Body of pancreas (tissue), 4 donors: ENCODE measurements at regions not wholly inside any gene's neighbourhood (a gene's known extent, or its start where the extent isn't known, plus 50 kb on each side); places are given as distances from the start of the nearest gene placed in this dataset.

Experiments used
- ATAC-seq: fragments of 150-250 bp; one replicate; pipeline ENCODE4 v1.9.1; 2016
- DNase-seq, 4 donors: peaks; one replicate each; pipeline ENCODE4 v3.0.0-alpha.2; 2019
- H3K27ac ChIP-seq, 4 donors: fragments of 200-600 bp; sonication (generic); 1 replicate in 3 of 4; 2 replicates in 1 of 4; pipeline versions ENCODE4 v1.5.1 to v1.6.1; 2016 to 2019; ENCODE audit warnings: mild to moderate bottlenecking in 1 of 4, mixed read lengths in 1 of 4, moderate library complexity in 1 of 4
- H3K27me3 ChIP-seq, 2 donors: fragments of 200-600 bp; sonication (generic); one replicate each; pipeline ENCODE4 v1.6.0; 2016; ENCODE audit warnings: mild to moderate bottlenecking in 1 of 2
- H3K36me3 ChIP-seq, 2 donors: fragments of 200-600 bp; sonication (generic); replicated peaks in 1 of 2; 2 replicates each; pipeline ENCODE4 v1.5.1; 2016; ENCODE audit warnings: low read depth in 2 of 2; ENCODE audit not compliant: insufficient read depth in 1 of 2
- H3K4me1 ChIP-seq: fragments of 200-600 bp; sonication (generic); one replicate; pipeline ENCODE4 v1.6.0; 2016
- H3K4me3 ChIP-seq, 2 donors: fragments of 200-600 bp; sonication (generic); 1 replicate in 1 of 2; 2 replicates in 1 of 2; pipeline ENCODE4 v1.5.1; 2016 to 2019
- H3K9me3 ChIP-seq, 3 donors: fragments of 200-600 bp; sonication (generic); 1 replicate in 2 of 3; 2 replicates in 1 of 3; pipeline ENCODE4 v1.5.1; 2016
- POLR2A ChIP-seq, 3 donors: fragments of 450-650 bp; IDR thresholded peaks; one replicate each; pipeline ENCODE4 v1.6.1; 2016; ENCODE audit warnings: antibody characterized with exemption in 3 of 3, mild to moderate bottlenecking in 2 of 3
- WGBS, 2 donors: methylation state at CpG; one replicate each; pipeline ENCODE4 v1.1.5; 2017; 5-methylcytosine and 5-hydroxymethylcytosine counted together
- intact Hi-C: fragments of 100-400 bp; cut with DNase I; formaldehyde crosslinking; loops from one replicate; pipeline ENCODE4 v1.15.1; 2023
- TF ChIP-seq, protein P1 (sequence below), 7 experiments: fragments of 450-650 bp in 4 of 7; fragments of 200-600 bp in 3 of 7; sonication (generic) in 3 of 7; IDR thresholded peaks; one replicate each; pipeline ENCODE4 v1.5.1; 2016 to 2019; ENCODE audit warnings: antibody characterized with exemption in 7 of 7

DNA sequence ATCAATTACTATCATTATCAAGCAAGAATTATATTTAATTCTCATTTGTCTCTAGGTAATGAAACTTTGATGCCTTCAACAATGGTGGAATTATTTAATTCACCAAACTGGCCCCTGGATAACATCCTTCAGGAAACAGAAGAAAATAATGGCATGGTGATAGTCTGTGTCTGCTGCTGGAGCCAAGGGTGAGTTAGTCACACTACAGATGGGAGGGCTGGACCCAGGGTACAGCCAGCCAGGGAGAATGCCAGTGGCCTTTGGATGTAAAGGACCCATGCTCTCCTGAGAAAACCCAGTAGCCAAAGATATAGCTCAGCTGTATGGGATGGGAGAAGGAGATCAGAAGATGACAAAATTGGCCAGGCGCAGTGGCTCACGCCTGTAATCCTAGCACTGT is 60.0 kb upstream of the CNKSR3 start:
- 95 to 100% methylated on average over 2 of the region's 2 CpGs for WGBS, 2 donors

DNA sequence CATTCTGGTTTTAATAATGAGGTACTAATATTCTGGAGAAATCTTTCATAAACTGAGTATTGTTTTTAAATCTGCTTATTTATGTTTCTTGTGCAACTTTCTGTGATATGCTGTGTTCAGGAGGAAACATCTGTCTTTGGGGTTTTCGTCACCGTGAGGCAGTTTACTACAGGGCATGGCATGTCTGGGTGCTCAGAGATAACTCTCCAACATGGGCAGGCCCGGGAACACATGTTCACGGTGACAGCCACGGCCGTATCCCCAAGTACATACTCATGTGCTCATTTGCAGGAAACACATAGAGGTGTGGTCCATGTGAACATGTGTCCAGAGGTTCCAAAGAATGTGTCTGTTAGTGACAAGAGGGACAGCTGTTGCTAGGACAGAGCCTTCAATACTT is 62.1 kb upstream of the CNKSR3 start:
- H3K27me3 ChIP-seq = no peaks in the 10 kb centered on the region
- no peaks in the 10 kb centered on the region for H3K36me3 ChIP-seq
- H3K27ac ChIP-seq = no peak overlapping the region
- no peaks in the 10 kb centered on the region for H3K9me3 ChIP-seq
- ATAC-seq (no peak), DNase-seq (no peak)
- WGBS, 2 donors = 62 to 84% methylated on average over 6 of the region's 6 CpGs
- H3K4me3 ChIP-seq = no peak overlapping the region
- peaks cover 14% of the 10 kb centered on the region for H3K4me1 ChIP-seq
- intact Hi-C loops = no loop called here
- TF ChIP-seq, protein P1, sequence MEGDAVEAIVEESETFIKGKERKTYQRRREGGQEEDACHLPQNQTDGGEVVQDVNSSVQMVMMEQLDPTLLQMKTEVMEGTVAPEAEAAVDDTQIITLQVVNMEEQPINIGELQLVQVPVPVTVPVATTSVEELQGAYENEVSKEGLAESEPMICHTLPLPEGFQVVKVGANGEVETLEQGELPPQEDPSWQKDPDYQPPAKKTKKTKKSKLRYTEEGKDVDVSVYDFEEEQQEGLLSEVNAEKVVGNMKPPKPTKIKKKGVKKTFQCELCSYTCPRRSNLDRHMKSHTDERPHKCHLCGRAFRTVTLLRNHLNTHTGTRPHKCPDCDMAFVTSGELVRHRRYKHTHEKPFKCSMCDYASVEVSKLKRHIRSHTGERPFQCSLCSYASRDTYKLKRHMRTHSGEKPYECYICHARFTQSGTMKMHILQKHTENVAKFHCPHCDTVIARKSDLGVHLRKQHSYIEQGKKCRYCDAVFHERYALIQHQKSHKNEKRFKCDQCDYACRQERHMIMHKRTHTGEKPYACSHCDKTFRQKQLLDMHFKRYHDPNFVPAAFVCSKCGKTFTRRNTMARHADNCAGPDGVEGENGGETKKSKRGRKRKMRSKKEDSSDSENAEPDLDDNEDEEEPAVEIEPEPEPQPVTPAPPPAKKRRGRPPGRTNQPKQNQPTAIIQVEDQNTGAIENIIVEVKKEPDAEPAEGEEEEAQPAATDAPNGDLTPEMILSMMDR (IDR thresholded peaks at IDR 0.05) = no peak
- no peak for TF ChIP-seq POLR2A (IDR thresholded peaks at IDR 0.05)

More for the DNA sequence above, 60.0 kb upstream of the CNKSR3 start:
- H3K4me3 ChIP-seq = no peak overlapping the region
- no peaks in the 10 kb centered on the region for H3K27me3 ChIP-seq
- no peak for ATAC-seq
- no peak for TF ChIP-seq POLR2A (IDR thresholded peaks at IDR 0.05)
- TF ChIP-seq, protein P1 (IDR thresholded peaks at IDR 0.05) = no peak
- intact Hi-C loops = no loop called here
- H3K27ac ChIP-seq = no peak overlapping the region
- no peaks in the 10 kb centered on the region for H3K9me3 ChIP-seq
- H3K4me1 ChIP-seq = peaks cover 18% of the 10 kb centered on the region
- no peaks in the 10 kb centered on the region for H3K36me3 ChIP-seq
- no peak for DNase-seq

DNA sequence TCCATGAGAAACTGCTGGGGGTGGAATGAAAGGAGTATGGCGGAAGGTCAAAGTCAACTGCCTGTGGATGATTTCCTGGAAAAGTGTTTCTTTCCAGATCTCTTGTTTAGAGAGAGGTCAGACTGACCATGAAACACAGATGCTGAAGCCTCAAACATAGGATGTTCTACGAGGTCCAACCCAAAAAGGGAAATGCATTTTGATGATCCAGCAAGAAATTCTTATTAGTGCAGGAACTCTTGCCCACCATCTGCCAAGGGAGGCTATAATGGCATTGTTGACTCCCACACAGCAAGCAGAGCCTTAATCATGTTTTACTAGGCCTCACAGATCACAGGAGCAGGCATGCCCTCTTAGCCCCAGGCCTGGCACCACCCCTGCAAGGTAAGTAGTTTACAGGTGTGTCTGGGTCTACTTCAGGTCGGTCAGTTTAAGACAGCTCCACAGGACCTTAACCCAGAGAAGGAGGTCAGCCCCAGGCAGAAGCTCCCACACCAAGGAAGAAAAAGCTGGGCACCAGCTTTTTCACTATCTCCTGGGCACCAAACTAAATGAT is 67.6 kb upstream of the CNKSR3 start:
- H3K9me3 ChIP-seq = no peaks in the 10 kb centered on the region
- H3K27ac ChIP-seq = no peak overlapping the region
- intact Hi-C loops = no loop called here
- H3K4me3 ChIP-seq = no peak overlapping the region
- no peaks in the 10 kb centered on the region for H3K27me3 ChIP-seq
- WGBS, 2 donors = 90% methylated on average over 3 of the region's 3 CpGs
- no peaks in the 10 kb centered on the region for H3K4me1 ChIP-seq
- H3K36me3 ChIP-seq = no peaks in the 10 kb centered on the region
- ATAC-seq (no peak), DNase-seq (no peak)
- no peak for TF ChIP-seq POLR2A (IDR thresholded peaks at IDR 0.05)
- TF ChIP-seq, protein P1 (IDR thresholded peaks at IDR 0.05) = no peak

DNA sequence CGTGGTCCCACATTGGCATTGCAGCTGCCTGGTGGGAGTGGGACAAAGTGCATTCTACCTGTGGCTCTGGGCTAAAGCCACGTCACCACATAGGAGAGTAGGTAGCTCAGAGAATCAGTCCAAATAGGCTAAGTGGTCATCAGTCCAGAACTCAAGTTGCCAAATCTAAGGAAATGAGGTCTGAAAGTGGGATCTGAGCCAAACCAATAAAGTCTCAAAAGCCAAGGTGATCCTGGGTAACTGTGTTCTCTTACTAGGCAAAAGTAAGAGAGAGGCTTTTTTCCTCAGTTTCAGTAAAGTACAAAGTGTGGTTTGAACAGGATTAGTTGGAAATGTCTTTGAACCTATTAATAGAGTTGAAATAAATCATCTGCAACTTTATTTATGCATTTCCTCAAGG is 68.6 kb upstream of the CNKSR3 start:
- DNase-seq = no peak
- intact Hi-C loops = no loop called here
- H3K27ac ChIP-seq = no peak overlapping the region
- WGBS, 2 donors = 81 to 90% methylated on average over 2 of the region's 2 CpGs
- no peaks in the 10 kb centered on the region for H3K4me1 ChIP-seq
- H3K4me3 ChIP-seq = no peak overlapping the region
- no peaks in the 10 kb centered on the region for H3K9me3 ChIP-seq
- no peak for ATAC-seq
- no peaks in the 10 kb centered on the region for H3K36me3 ChIP-seq
- TF ChIP-seq, protein P1 (IDR thresholded peaks at IDR 0.05) = no peak
- TF ChIP-seq POLR2A (IDR thresholded peaks at IDR 0.05) = no peak
- no peaks in the 10 kb centered on the region for H3K27me3 ChIP-seq

DNA sequence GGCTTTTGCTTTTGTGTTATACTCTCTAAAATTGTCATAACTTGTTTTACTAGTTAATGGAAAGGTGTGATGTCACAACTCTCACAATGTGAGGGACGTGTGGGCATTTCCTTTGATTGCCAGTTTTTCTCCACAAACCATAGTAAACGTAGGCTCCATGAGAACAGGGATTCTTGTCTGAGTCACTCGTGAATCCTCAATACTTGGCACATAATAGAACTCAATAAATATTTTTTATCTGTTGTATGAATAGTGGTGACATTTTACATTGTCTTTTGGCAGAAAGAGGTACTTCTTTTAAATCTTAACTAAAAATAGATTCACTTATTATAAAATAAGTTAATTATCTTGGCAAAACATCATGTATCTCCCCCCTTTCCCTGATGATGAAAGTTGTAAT is 69.0 kb upstream of the CNKSR3 start:
- Histone ChIP-seq H3K9me3 (no peaks in the 10 kb centered on the region), H3K4me1 (no peaks in the 10 kb centered on the region), H3K27me3 (no peaks in the 10 kb centered on the region), H3K4me3 (no peak overlapping the region), H3K27ac (no peak overlapping the region), H3K36me3 (no peaks in the 10 kb centered on the region)
- no peak for ATAC-seq
- no peak for TF ChIP-seq POLR2A (IDR thresholded peaks at IDR 0.05)
- TF ChIP-seq, protein P1 (IDR thresholded peaks at IDR 0.05) = no peak
- no peak for DNase-seq
- intact Hi-C loops = no loop called here
- 43 to 56% methylated on average over 3 of the region's 3 CpGs for WGBS, 2 donors
